ENCODE measurements at regions not wholly inside any gene's neighbourhood (a gene's known extent, or its start where the extent isn't known, plus 50 kb on each side); places are given as distances from the start of the nearest gene placed in this dataset.
"Not testable (repeated sequence)": the region's sequence is repeated elsewhere in the genome, so short reads cannot be mapped to it uniquely, and the experiment has no call there.

DNA sequence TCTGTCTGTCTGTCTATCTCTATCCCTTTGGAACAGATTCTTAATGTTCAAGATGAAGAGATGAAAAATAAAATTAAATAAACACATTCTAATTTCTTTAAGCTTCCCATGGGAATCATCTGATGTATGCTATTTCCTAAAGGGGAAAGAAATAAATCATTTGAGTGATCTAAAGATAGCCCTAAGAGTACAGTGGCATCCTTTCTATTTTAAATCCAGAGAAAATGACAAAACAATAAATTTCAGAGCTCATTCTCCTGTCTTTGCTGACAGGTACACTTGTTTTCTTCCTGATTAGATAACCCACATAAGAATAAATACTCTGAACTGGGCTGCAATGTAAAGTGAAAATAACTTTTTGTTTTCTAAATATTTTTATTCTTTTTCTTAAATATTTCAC is 550.4 kb downstream of the JRKL start:
- DNase-seq = no peak

DNA sequence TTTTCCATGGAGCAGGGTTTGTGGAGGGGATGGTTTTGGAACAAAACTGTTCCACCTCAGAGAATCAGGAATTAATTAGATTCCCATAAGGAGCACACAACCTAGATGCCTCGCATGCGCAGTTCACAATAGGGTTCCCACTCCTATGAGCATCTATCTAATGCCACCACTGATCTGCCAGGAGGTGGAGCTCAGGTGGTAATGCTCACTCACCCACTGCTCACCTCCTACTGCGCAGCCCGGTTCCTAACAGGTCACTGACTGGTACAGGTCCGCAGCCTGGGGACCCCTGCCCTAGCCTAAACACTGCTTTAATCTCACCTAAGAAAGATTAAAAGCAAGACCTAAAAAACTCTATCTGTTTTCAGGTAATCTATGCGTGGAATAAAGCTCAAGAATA is 553.0 kb downstream of the JRKL start:
- no peak for DNase-seq

DNA sequence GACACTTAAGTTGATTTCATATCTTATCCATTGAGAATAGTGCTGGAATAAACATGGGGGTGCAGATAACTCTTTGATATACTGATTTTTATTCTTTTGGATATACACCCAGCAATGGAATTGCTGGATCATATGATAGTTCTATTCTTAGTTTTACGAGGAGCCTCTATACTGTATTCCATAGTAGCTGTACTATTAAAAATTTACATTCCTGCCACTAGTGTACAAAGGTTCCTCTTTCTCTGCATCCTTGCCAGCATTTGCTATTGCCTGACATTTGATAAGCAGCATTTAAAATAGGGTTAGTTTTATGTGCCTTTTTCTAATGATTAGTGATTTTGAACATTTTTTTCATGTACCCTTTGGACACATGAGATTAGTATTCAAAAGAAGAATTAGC is 554.2 kb downstream of the JRKL start:
- DNase-seq = no peak

DNA sequence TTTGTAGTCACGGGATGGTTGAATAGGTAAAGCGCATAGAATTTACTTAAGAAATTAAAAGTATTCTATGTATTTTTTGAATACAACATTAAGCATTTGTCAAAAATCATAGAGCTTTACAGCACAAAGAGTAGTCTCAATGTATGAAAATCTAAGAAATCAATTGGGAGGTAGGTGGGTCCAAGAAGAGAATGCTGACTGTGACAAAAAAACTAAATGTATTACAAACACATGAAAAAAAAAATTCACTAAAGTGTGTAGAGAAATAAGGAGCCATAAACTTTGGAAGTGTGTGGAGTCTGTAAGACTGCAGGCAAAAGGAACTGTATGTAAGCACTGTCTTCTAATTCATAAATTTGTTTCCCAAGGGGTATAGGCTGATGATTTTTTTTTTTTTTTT is 558.3 kb downstream of the JRKL start:
- no peak for DNase-seq

DNA sequence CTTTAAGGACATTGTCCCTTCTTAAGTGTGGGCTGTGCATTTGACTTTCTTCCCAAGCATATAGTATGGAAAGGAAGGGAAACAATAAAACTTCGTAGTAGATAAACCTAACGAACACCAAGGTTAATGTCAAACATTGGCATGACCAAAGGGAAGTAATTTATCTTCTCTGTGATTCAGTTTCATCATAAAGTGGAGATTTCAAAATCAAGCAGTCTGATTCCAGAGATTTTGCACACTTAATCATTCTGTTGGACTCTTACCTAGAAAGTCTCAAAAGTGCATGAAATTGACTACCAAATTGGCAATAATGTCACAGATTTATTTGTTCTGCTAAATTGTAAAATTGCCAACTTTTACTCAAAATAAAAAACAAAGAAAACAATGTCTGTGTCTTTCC is 559.7 kb downstream of the JRKL start:
- no peak for DNase-seq

DNA sequence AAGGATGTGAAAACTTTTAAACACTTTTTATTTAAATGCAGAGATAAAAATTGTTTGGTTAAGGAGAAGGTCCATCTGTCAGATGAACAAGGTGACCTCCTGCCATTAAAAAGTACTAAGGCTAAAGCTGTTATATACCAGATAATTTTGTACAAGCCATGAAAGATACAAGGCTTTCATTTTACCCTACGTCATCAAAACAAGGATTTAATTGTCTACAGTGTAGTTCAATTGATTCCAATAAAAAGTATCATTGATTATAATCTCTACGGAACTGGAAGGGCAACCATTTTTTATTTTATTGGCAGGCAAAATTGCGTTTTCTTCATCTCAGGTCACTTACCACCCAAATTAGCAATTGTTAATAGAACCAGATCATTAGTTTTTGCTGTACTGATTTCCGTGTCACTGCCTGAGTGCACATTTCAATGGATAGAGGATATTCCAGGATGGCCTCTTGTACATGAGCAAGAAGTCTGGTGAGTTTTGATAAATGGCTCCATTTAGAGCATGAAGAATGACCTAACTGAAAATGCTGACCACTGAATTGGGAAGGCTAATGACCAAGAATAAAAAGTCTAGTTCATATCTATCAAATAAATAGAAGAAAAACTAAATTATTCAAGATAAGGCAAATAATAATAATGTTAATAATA is 564.9 kb downstream of the JRKL start:
- no peak for DNase-seq

DNA sequence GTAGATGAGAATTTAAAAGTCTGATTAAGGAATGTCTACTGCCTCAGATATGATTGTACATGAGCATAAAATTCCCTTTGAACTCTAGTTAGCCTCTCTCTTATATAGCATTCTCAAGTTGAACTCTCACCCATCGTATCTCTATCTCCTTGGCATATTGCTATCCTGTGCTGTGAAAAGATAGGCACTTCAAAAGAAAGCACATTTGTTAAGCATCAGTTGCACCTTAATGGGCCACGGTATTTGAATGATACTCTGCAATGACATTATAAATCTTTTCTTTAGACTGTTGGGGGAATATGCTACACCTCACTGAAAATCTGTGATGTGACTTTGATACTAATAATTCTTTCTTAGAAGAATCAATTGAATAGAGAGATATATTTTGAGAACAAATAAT is 570.7 kb downstream of the JRKL start:
- no peak for DNase-seq

DNA sequence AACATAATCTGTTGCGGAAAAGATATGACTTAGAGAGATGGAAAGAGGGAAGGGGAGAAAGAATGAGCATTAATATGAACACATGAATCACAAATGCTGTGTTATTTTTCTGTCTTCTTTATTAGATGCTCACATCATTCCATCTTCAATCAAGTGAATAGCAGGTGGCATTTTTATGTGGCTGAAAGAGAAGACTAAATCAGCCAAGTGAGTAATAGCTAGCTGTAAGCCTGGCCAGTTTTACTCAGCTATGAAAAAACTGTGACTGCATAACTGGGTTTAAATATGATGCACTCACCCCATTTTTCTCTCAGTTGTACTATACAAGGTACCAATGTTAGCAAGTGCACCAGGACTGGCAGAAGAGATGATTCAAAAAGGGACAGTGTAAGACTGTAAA is 571.1 kb downstream of the JRKL start:
- DNase-seq = no peak

DNA sequence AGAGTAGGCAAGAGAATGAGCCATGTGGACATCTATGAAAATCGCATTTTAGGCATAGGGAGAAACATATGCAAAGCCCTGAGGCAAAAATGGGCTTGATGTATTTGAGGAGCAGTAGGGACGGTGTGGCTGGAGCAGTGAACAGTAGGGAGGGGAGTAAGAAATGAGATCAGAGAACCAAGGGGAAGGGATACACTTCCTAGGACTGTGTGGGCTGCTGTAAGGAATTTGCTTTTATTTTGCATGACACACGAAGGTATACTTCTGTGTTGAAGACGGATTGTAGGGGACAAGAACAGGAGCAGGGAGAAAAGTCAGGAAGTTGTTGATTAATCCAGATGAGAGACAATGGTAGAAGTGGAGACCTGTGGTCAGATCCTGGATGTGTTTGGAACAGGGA is 572.1 kb downstream of the JRKL start:
- DNase-seq = no peak

DNA sequence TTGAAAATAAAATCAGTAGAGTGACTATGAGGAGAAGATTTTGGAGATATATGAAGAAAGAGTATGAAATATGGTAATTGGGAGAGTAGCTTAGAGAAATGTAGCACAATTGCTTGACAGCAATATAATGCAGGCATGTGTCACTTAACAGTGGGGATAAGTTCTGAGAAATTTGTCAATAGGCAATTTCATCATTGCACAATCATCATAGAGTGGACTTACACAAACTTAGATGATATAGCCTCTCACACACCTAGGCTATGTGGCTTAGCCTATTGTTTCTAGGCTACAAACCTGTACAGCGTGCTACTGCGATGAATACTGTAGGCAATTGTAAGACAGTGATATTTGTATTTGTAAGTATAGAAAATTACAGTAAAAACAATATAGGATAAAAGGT is 573.6 kb downstream of the JRKL start:
- DNase-seq = no peak

DNA sequence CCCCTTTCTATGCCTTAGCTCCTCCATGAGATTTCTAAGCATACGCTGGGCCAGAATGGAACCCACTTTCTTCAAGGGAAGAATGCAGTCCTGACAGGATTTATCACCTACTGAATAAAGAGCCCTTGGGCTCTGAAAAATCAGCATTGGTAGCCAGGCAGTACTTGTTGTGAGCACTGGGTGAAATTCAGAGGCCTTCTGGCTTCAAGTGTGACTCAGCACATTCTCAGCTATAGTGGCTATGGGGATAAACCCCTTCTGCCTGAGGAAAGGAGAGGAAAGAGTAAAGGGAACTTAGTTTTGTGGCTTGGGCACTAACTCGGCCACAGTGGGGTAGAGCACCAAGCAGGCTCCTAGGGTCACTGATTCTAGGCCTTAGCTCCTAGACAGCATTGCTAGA is 574.8 kb downstream of the JRKL start:
- no peak for DNase-seq

DNA sequence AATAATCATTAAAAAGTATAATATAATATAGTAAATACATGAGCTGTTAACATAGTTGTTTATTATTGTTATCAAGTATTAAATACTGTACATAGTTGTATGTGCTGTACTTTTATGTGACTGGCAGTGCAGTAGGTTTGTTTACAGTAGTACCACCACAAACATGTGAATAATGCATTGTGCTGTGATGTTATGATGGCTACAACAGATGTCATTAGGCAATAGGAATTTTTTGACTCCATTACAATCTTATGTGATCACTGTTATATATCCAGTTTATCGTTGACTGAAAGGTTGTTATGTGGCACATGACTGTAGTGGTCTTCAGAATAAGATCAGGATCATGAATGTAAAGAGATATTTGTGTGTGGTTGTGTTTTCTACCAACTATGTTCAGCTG is 577.8 kb downstream of the JRKL start:
- DNase-seq = no peak

DNA sequence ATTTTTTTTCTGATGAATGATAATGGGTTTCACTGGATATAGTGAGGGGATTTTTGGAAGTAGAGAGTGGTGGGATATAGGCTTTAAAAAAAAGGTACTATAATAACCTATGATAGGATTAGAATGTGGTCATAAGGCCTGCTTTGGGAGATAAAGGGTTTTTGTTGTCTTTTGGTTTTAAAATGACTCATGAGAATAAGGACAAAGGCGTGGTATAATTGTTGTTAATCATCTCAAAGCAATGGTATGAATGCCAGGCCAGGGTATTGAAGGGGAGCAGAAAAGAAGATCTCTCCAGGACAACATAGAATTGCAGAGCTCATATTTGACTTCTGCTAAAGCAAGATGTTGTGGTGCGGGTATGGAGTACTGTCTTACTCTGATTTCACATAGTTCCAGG is 579.4 kb downstream of the JRKL start:
- no peak for DNase-seq

DNA sequence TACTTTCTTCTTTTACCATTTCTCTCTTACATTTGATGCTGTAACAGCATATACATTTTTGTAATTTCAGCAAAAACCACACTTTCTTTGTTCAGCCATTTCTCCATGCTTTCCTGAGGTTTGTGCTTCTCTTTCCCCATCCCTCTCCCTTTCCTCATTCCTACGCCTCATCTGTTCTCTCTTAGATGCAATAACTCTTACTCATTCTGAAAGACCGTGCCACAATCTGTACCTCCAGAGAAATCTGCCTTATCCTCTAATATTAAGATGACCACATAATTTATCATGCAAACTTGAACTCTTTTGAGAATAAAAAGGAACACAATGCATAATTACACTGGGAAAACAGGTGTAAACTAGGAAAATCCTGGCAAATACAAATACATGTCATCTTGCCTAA is 588.9 kb downstream of the JRKL start:
- DNase-seq = no peak

DNA sequence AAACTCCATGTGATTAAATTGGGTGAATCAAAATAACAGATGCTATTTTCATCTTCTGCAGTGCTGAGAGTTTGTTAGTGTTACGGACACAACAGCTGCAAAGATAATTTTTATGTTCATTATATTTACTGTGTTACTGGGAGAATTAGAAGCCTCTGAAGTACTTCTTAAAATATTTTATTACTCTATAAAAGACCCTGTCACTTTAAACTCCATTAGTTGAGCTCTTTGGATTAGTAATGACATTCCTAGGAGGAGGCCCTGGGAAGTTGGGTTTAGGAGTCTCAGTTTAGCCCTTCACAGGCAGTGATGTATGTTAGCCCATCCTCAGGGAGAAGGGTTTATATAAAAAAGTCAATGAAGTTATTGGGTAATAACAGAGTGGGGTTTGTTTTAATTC is 596.7 kb downstream of the JRKL start:
- no peak for DNase-seq

DNA sequence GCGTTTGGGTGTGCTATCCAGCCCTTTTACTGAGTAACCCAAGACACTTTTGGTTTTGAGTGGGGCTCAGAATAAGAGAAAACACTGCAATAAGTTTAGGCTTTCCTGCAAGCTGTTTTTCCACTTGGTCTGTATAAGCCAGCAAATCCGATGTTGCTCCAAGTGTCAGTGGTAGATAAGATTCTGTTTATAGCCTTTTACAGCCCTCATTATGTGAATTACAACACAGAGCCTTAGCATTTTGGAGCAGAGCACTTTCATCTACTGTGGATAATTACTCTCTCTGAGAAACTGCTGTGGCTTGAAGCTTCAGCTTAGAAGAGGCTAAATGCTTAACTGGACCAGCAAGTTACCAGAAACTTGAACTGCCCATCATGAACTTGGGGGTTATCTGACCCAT is 601.1 kb downstream of the JRKL start:
- no peak for DNase-seq

DNA sequence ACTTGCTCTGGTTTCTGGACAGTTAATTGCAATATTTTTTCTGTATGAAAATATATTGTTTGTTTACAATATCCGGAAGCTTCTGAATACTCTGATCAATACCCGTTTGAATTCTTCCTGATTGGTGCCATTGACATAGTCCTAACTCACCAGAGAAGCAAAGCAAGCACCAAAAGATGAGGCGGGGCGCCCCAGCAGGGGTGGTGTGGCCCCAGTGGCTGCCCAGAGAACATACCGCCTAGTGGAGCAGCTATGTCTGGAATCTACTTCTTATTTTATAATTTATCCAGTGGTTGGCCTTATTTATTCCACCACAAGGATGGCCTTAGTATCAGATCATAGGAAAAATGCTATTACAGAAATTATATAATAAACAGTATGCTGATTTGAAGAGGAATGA is 610.7 kb downstream of the JRKL start:
- DNase-seq = no peak

DNA sequence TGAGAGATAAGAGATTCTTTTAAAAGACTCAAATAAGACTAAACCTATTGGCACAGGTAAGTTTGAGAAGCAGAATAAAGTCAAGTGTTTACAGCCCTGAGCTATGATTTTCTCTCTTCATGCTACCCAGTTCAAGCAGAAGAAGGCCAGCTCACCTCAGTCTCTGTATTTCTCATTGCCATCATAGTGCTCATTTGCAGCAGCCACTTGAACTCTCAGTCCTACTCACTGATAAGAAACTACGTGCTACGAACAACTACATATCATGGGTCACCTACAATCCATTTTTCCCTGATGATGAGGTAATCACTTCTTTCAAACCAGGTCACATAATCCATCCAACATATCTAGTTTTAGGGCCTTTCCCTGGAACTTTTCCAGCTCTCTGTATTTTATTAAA is 617.5 kb downstream of the JRKL start:
- no peak for DNase-seq

DNA sequence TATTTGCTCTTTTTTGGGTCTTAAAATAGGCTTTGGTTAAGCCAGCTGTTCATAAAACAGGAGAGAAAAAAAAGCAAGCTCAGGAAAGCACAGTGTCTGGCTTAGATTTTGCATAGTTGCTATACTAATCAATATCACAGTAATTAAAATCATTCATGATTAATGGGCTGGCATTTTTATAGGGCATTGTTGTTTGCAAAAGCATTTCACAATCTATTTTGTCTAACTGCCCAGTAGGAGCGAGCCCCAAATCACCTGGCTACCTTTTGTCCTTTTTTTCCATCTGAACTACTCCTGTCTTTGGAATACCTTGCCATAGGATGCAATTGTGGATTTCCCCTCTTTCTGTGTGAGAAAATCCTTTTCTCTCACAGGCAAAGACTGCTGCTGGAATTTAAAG is 619.8 kb downstream of the JRKL start:
- no peak for DNase-seq

DNA sequence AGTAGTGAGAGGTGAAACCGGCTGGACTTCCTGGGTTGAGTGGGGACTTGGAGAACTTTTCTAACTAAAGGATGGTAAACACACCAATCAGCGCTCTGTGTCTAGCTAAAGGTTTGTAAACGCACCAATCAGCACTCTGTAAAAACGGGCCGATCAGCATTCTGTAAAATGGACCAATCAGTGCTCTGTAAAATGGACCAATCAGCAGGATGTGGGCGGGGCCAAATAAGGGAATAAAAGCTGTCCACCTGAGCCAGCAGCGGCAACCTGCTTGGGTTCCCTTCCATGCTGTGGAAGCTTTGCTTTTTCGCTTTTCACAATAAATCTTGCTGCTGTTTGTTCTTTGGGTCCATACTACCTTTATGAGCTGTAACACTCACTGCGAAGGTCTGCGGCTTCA is 621.2 kb downstream of the JRKL start:
- not testable (repeated sequence) for DNase-seq

DNA sequence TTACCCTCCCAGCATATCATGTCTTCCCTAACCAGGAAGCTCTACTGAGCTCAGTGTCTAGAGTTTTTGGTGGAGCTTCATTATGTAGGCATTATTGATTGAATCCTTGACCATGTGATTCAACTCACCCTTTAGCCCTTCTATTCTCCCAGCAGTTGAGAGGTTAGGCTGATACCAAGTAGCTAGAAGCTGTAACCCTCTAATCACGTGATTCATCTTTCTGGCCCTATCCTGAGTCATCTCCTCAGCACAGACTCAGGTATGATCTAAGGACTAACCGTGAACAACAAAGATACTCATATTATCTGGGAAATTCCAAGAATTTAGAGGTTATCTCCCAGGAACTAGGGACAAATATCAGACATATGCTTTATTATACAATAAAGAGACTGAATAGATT is 625.5 kb downstream of the JRKL start:
- DNase-seq = no peak

DNA sequence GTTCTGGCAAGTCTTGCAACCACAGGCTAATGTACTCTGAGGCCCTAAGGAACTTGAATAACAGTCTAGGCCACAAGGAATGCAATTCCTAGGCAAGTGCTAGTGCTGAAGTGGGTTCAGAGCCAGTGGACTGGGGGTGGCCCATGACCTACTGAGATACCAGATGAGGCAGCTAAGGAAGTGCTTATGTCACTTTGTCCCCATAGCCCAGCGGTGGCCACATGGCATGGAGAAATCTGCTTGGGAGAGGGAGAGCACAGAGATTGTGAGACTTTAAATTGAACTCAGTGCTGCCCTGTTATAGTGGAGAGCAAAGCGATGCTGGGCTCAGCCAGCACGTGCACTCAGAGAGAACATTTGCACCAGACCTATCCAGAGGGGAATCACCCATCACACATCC is 629.5 kb downstream of the JRKL start:
- no peak for DNase-seq

DNA sequence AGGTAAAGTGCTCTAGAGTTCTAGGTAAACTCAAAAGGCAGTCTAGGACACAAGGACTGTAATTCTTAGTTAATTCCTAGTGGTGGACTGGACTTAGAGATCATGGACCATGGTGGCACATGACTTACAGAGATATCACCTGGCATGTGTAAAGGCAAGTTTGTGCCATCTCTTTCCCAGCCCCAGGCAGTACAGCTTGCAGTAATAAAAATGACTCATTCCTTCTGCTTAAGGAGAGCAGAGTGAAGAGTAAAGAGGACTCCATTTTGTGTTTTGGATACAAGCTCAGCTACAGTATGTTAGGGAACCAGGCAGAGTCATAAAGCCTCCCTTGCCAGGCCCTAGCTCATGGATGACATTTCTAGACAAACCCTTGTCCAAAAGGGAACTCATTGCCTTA is 629.9 kb downstream of the JRKL start:
- DNase-seq = no peak

DNA sequence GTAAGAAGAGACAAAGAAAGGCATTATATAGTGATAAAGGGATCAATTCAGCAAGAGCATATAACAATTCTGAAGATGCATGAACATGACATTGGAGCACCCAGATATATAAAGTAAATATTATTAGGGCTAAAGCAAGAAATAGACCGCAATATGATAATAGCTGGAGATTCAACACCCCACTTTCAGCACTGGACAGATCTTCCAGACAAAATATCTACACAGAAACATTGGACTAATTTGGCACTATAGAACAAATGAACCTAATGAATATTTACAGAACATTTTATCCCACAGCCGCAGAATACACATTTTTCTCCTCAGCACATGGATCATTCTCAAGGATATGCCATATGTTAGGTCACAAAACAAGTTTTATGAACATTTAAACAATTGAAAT is 633.1 kb downstream of the JRKL start:
- DNase-seq = no peak

DNA sequence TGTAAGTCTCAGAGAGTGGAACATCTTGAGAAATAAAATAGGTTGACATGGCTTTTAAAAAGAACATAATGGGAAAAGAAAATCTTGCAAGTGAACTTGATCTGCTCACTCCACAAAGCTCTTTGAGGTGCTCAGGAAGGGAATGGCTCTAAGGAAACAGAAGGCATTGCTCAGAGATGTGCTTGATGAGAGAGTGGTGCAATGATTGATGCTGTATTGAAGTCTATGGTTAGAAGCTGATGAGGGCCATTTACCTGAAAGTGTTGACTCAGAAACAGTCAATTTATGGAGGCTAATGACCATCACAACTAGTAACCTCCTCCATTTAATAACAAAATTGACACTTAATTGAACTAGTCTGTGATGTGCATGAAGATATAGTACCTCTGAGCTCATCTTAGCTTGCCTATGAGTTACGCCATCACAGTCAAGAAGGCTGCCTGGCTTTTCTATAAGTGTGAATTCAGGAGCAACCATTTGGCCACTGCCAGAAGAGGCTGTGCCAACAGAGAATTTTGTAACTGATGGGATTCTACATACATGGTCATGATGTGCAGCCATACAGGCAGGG is 639.1 kb downstream of the JRKL start:
- no peak for DNase-seq

DNA sequence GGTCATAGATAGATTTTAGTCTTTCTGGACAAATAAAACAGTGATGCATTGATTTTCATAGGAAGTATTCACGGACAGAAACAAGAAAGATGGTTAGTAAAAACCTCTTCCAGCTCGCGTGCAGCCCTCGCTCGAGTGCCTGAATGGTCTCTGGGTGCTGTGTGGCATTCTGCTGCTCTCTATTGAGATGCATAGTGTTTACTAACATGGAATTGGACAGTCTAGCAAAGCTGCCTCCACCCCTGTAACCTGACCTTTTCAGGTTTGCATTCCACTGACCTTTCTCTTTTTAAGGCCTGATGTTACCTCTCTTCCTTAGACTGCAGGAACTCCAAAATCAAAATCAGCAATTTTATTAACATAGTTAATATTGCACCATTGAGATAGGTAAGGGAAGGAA is 643.4 kb downstream of the JRKL start:
- no peak for DNase-seq

Data from hippocampal formation (tissue), 2 donors.